Panc1 (cell line): ENCODE measurements at regions not wholly inside any gene's neighbourhood (a gene's known extent, or its start where the extent isn't known, plus 50 kb on each side); places are given as distances from the start of the nearest gene placed in this dataset.
"Not testable (repeated sequence)": the region's sequence is repeated elsewhere in the genome, so short reads cannot be mapped to it uniquely, and the experiment has no call there.

Experiments
- ATAC-seq: fragments of 200-7000 bp; cut with Tn5 transposase; 2 replicates; pipeline ENCODE4 v1.9.1; 2020; ENCODE audit warnings: mild to moderate bottlenecking, moderate library complexity
- BruUV-seq: library from RNA; stranded (reverse); fragments of 400-500 nt; replicated peaks from 2 replicates; lab custom pipeline; 2021; lab: Mats Ljungman, UMichigan
- CTCF ChIA-PET: fragments of 300-600 bp; sonication (Branson Sonifier 250); formaldehyde crosslinking; loops from one replicate; lab custom pipeline; 2022; ENCODE audit warnings: antibody characterized with exemption; lab: Charles Lee
- POLR2A ChIA-PET: fragments of 300-600 bp; sonication (Branson Sonifier 250); formaldehyde crosslinking; loops from one replicate; lab custom pipeline; 2022; ENCODE audit warnings: antibody characterized with exemption; lab: Charles Lee
- DNase-seq: peaks from one replicate; pipeline ENCODE4 v3.0.0-alpha.2; 2010; ENCODE audit warnings: low read depth, low spot score
- H3K27ac ChIP-seq: 2 replicates; pipeline ENCODE4 v1.5.1; 2011; ENCODE audit warnings: mild to moderate bottlenecking, low read length, inconsistent platforms
- H3K27me3 ChIP-seq: fragments of 200-500 bp; sonication (Bioruptor generic); 2 replicates; pipeline ENCODE4 v1.6.0; 2014; ENCODE audit warnings: low read length, inconsistent platforms; ENCODE audit not compliant: control insufficient read depth, insufficient read depth
- H3K36me3 ChIP-seq: fragments of 200-500 bp; sonication (Bioruptor generic); 2 replicates; pipeline ENCODE4 v1.5.1; 2014; ENCODE audit warnings: inconsistent platforms, mild to moderate bottlenecking, low read length, moderate library complexity; ENCODE audit not compliant: control insufficient read depth, insufficient read depth
- H3K4me1 ChIP-seq: 2 replicates; pipeline ENCODE4 v1.5.1; 2011; ENCODE audit warnings: inconsistent platforms, mild to moderate bottlenecking, low read length, moderate library complexity; ENCODE audit not compliant: control insufficient read depth, insufficient read depth
- H3K4me3 ChIP-seq, 2 experiments: 2 replicates each; pipeline ENCODE4 v1.5.1; 2011 to 2012; ENCODE audit warnings: low read depth in 2 of 2, low read length in 2 of 2, mild to moderate bottlenecking in 2 of 2, inconsistent platforms in 1 of 2, moderate library complexity in 1 of 2
- H3K9me3 ChIP-seq: fragments of 200-500 bp; sonication (Bioruptor generic); 2 replicates; pipeline ENCODE4 v1.5.1; 2014; ENCODE audit warnings: low read depth, mild to moderate bottlenecking, inconsistent platforms, low read length, moderate library complexity; ENCODE audit not compliant: control insufficient read depth, insufficient read depth
- POLR2AphosphoS5 ChIP-seq: IDR thresholded peaks from 2 replicates; pipeline ENCODE4 v1.6.1; 2012; ENCODE audit warnings: mild to moderate bottlenecking, low read depth, low read length, moderate library complexity
- SIN3A ChIP-seq: IDR thresholded peaks from 2 replicates; pipeline ENCODE4 v1.6.1; 2012; ENCODE audit warnings: low read depth, mild to moderate bottlenecking, low read length, moderate library complexity, borderline replicate concordance; ENCODE audit not compliant: insufficient read depth
- TCF7L2 ChIP-seq: IDR thresholded peaks from 2 replicates; pipeline ENCODE4 v1.6.1; 2011; ENCODE audit warnings: mild to moderate bottlenecking, low read depth, low read length, inconsistent platforms
- in situ Hi-C: cut with HindIII; loops from 2 replicates; pipeline ENCODE4 v1.10.0; 2016; ENCODE audit warnings: low sequenced_read_pairs, low pct_unique_long_range_greater_than_20kb
- intact Hi-C: fragments of 100-400 bp; cut with micrococcal nuclease; formaldehyde crosslinking; loops from one replicate; pipeline ENCODE4 v1.10.0; 2022; ENCODE audit not compliant: unreplicated experiment
- TF ChIP-seq, protein P1 (sequence below), 2 experiments: IDR thresholded peaks; 2 replicates each; pipeline ENCODE4 v1.6.1; 2011 to 2012; ENCODE audit warnings: low read depth in 2 of 2, control low read depth in 1 of 2, low read length in 1 of 2, mild to moderate bottlenecking in 1 of 2, moderate library complexity in 1 of 2; ENCODE audit not compliant: insufficient read depth in 1 of 2
- TF ChIP-seq, protein P2 (sequence below): fragments of 450-650 bp; IDR thresholded peaks from 2 replicates; pipeline ENCODE4 v1.5.1; 2017; ENCODE audit warnings: mild to moderate bottlenecking

DNA sequence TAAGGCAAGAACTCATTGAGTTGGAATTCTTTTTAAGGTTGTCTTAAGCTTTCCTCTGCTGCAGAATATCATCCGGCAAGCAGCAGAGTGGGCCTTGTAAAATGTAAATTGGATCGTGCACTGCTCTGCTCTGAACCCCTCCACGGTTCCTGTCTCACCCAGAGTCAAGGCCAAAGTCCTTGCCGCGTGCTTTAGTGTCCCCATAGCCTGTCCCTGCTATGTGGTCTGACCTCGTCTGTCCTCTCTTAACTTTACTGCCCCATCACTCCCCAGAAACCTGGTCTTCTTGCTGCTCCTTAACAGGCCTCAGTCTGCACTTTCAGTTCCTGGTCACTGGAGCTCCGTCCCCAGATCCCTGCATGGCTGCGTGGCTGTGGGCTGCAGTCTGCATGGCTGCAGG, 121.6 kb upstream of the SDK1 start:
- 0 out of 2 replicates have a peak, but pooled peaks have one; percentile 33 for ATAC-seq
- Histone ChIP-seq H3K27ac (no peak overlapping the region), H3K9me3 (no peaks in the 10 kb centered on the region), H3K4me1 (no peaks in the 10 kb centered on the region), H3K27me3 (no peaks in the 10 kb centered on the region), H3K36me3 (no peaks in the 10 kb centered on the region), H3K4me3 (no peak overlapping the region)
- BruUV-seq = no TSS peak
- no peak for TF ChIP-seq POLR2AphosphoS5
- TF ChIP-seq TCF7L2 = no peak
- TF ChIP-seq, protein P1, sequence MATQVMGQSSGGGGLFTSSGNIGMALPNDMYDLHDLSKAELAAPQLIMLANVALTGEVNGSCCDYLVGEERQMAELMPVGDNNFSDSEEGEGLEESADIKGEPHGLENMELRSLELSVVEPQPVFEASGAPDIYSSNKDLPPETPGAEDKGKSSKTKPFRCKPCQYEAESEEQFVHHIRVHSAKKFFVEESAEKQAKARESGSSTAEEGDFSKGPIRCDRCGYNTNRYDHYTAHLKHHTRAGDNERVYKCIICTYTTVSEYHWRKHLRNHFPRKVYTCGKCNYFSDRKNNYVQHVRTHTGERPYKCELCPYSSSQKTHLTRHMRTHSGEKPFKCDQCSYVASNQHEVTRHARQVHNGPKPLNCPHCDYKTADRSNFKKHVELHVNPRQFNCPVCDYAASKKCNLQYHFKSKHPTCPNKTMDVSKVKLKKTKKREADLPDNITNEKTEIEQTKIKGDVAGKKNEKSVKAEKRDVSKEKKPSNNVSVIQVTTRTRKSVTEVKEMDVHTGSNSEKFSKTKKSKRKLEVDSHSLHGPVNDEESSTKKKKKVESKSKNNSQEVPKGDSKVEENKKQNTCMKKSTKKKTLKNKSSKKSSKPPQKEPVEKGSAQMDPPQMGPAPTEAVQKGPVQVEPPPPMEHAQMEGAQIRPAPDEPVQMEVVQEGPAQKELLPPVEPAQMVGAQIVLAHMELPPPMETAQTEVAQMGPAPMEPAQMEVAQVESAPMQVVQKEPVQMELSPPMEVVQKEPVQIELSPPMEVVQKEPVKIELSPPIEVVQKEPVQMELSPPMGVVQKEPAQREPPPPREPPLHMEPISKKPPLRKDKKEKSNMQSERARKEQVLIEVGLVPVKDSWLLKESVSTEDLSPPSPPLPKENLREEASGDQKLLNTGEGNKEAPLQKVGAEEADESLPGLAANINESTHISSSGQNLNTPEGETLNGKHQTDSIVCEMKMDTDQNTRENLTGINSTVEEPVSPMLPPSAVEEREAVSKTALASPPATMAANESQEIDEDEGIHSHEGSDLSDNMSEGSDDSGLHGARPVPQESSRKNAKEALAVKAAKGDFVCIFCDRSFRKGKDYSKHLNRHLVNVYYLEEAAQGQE (IDR thresholded peaks at IDR 0.05; ENCODE audit: insufficient read depth in 1 of 2, low read depth in 2 of 2, low read length in 1 of 2) = no peak
- TF ChIP-seq, protein P2, sequence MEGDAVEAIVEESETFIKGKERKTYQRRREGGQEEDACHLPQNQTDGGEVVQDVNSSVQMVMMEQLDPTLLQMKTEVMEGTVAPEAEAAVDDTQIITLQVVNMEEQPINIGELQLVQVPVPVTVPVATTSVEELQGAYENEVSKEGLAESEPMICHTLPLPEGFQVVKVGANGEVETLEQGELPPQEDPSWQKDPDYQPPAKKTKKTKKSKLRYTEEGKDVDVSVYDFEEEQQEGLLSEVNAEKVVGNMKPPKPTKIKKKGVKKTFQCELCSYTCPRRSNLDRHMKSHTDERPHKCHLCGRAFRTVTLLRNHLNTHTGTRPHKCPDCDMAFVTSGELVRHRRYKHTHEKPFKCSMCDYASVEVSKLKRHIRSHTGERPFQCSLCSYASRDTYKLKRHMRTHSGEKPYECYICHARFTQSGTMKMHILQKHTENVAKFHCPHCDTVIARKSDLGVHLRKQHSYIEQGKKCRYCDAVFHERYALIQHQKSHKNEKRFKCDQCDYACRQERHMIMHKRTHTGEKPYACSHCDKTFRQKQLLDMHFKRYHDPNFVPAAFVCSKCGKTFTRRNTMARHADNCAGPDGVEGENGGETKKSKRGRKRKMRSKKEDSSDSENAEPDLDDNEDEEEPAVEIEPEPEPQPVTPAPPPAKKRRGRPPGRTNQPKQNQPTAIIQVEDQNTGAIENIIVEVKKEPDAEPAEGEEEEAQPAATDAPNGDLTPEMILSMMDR = no peak
- TF ChIP-seq SIN3A = no peak
- no peak for DNase-seq
- CTCF ChIA-PET = no interaction called here
- in situ Hi-C loops = no loop called here
- POLR2A ChIA-PET = no interaction called here
- intact Hi-C loops = no loop called here

DNA sequence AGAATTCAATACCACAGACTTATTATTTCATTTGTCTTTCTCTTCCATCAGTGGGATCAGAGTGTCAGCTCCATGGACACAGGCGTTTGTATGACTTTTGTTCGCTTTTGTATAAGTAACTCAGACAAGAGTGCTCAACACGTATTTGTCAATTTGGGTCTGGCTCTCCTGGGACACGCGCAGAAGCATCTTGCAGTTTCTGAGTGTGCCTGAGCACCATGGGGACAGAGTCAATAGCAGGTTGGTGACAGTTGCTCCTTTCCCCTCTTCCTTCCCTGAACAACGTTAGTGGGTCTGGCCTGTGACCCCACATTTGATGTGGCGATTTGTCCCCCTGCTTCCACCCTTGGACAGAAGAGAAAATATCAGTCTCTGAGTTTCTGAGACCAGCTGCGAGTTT, 120.4 kb upstream of the SDK1 start:
- POLR2A ChIA-PET = no interaction called here
- CTCF ChIA-PET = no interaction called here
- H3K27ac ChIP-seq = no peak overlapping the region
- intact Hi-C loops = no loop called here
- BruUV-seq = no TSS peak
- no peaks in the 10 kb centered on the region for H3K27me3 ChIP-seq
- TF ChIP-seq SIN3A (no peak), POLR2AphosphoS5 (no peak)
- no peaks in the 10 kb centered on the region for H3K9me3 ChIP-seq
- in situ Hi-C loops = no loop called here
- H3K36me3 ChIP-seq = no peaks in the 10 kb centered on the region
- ATAC-seq = no peak
- no peak overlapping the region for H3K4me3 ChIP-seq
- DNase-seq = no peak
- H3K4me1 ChIP-seq = no peaks in the 10 kb centered on the region

DNA sequence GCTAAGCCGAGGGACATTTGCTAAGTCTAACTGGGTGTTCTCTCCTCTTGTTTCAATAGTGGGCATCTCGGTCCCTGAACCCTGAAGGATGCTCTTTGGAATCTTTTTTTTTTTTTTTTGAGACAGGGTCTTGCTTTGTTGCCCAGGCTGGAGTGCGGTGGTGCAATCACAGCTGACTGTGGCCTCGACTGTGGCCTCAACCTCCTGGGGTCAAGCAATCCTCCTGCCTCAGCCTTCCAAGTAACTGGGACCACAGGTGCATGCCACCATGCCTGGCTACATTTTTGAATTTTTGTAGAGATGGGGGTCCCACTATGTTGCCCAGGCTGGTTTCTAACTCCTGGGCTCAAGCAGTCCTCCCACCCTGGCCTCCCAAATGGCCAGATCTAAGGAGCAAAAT, 119.0 kb upstream of the SDK1 start:
- H3K4me1 ChIP-seq, H3K4me3 ChIP-seq, intact Hi-C loops, H3K27me3 ChIP-seq, CTCF ChIA-PET, POLR2A ChIA-PET, H3K27ac ChIP-seq, H3K36me3 ChIP-seq, ATAC-seq, in situ Hi-C loops, BruUV-seq, DNase-seq, H3K9me3 ChIP-seq: not testable (repeated sequence)
